Vagina (tissue), 2 donors: ENCODE measurements at regions not wholly inside any gene's neighbourhood (a gene's known extent, or its start where the extent isn't known, plus 50 kb on each side); places are given as distances from the start of the nearest gene placed in this dataset.

Experiments used
- DNase-seq, 2 donors: peaks; one replicate each; pipeline ENCODE4 v3.0.0-alpha.2; 2017; ENCODE audit errors: extremely low spot score in 2 of 2
- H3K27ac ChIP-seq: fragments of 200-600 bp; sonication (generic); one replicate; pipeline ENCODE4 v1.5.1; 2019
- H3K27me3 ChIP-seq: fragments of 200-600 bp; sonication (generic); one replicate; pipeline ENCODE4 v1.5.1; 2019
- H3K36me3 ChIP-seq, 2 donors: fragments of 200-600 bp; sonication (generic); one replicate each; pipeline ENCODE4 v1.5.1; 2017 to 2019
- H3K4me1 ChIP-seq: fragments of 200-600 bp; sonication (generic); one replicate; pipeline ENCODE4 v1.5.1; 2019
- H3K4me3 ChIP-seq, 2 donors: fragments of 200-600 bp; sonication (generic); 1 replicate in 1 of 2; 2 replicates in 1 of 2; pipeline ENCODE4 v1.5.1; 2016 to 2019
- H3K9me3 ChIP-seq: fragments of 200-600 bp; sonication (generic); one replicate; pipeline ENCODE4 v1.5.1; 2019
- POLR2A ChIP-seq, 2 donors: fragments of 450-650 bp; IDR thresholded peaks; one replicate each; pipeline ENCODE4 v1.6.1; 2017; ENCODE audit warnings: antibody characterized with exemption in 2 of 2, mild to moderate bottlenecking in 2 of 2, moderate library complexity in 2 of 2
- POLR2AphosphoS5 ChIP-seq, 2 donors: sonication (generic); formaldehyde crosslinking; IDR thresholded peaks; one replicate each; pipeline ENCODE4 v1.9.0; 2017; ENCODE audit warnings: antibody characterized with exemption in 2 of 2, mild to moderate bottlenecking in 2 of 2, low read depth in 1 of 2; ENCODE audit not compliant: insufficient read depth in 1 of 2
- intact Hi-C: fragments of 100-400 bp; cut with DNase I; formaldehyde crosslinking; loops from one replicate; pipeline ENCODE4 v1.15.1; 2023
- TF ChIP-seq, protein P1 (sequence below), 3 experiments: fragments of 450-650 bp in 2 of 3; fragments of 200-600 bp in 1 of 3; sonication (generic) in 1 of 3; IDR thresholded peaks; one replicate each; pipeline ENCODE4 v1.5.1; 2017 to 2019; ENCODE audit warnings: antibody characterized with exemption in 3 of 3, mild to moderate bottlenecking in 2 of 3, moderate library complexity in 2 of 3

DNA sequence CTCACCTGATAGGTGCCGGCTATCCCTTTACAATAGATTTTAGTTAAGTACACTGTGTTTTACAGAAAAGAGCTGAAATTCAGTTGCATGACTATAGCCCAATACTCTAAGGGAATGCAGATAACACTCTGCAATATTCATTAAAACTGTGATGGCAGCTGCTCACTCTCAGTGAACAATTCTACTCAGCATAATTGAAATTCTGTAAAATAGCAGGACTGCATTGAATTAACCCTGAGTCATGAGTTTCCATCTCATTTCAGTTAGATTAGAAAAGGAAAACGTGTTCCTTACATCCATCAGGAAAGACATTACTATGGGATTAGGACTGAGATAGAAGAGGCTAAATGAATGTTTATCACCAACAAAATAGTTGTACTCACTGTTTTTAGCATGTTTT lies 613.3 kb upstream of the JAG1 start:
- H3K27ac ChIP-seq = no peak overlapping the region
- H3K27me3 ChIP-seq = no peaks in the 10 kb centered on the region
- no peaks in the 10 kb centered on the region for H3K36me3 ChIP-seq
- intact Hi-C loops = no loop called here
- DNase-seq = no peak
- H3K9me3 ChIP-seq = no peaks in the 10 kb centered on the region
- TF ChIP-seq, protein P1, sequence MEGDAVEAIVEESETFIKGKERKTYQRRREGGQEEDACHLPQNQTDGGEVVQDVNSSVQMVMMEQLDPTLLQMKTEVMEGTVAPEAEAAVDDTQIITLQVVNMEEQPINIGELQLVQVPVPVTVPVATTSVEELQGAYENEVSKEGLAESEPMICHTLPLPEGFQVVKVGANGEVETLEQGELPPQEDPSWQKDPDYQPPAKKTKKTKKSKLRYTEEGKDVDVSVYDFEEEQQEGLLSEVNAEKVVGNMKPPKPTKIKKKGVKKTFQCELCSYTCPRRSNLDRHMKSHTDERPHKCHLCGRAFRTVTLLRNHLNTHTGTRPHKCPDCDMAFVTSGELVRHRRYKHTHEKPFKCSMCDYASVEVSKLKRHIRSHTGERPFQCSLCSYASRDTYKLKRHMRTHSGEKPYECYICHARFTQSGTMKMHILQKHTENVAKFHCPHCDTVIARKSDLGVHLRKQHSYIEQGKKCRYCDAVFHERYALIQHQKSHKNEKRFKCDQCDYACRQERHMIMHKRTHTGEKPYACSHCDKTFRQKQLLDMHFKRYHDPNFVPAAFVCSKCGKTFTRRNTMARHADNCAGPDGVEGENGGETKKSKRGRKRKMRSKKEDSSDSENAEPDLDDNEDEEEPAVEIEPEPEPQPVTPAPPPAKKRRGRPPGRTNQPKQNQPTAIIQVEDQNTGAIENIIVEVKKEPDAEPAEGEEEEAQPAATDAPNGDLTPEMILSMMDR (IDR thresholded peaks at IDR 0.05) = no peak
- no peak for TF ChIP-seq POLR2A (IDR thresholded peaks at IDR 0.05)
- no peak for TF ChIP-seq POLR2AphosphoS5 (IDR thresholded peaks at IDR 0.05; ENCODE audit: insufficient read depth in 1 of 2, low read depth in 1 of 2)
- H3K4me3 ChIP-seq = no peak overlapping the region
- no peaks in the 10 kb centered on the region for H3K4me1 ChIP-seq

DNA sequence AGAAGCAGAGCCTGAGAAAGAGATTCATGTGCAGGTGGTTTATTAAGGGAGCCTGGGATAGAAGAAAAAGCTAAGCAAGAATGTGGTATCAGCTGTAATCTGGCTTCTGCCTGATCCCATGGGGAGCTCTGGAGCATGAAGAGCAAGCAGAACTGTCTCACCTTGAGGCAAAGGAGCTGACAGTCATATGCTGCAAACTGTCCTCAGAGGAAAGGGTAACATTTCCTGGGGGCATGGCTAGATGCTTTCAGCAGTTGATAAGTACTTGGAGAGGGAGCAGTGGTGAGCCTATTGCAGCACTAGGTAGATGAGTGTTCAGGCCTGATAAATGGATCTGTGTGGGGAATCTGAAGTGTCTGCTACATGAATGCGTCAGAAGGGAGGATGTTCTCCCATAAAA lies 621.5 kb upstream of the BTBD3 start:
- H3K9me3 ChIP-seq = no peaks in the 10 kb centered on the region
- no peaks in the 10 kb centered on the region for H3K4me1 ChIP-seq
- no peak overlapping the region for H3K27ac ChIP-seq
- H3K36me3 ChIP-seq = no peaks in the 10 kb centered on the region
- no peak for TF ChIP-seq POLR2AphosphoS5 (IDR thresholded peaks at IDR 0.05; ENCODE audit: insufficient read depth in 1 of 2, low read depth in 1 of 2)
- no peak for DNase-seq
- intact Hi-C loops = no loop called here
- no peaks in the 10 kb centered on the region for H3K27me3 ChIP-seq
- no peak overlapping the region for H3K4me3 ChIP-seq

DNA sequence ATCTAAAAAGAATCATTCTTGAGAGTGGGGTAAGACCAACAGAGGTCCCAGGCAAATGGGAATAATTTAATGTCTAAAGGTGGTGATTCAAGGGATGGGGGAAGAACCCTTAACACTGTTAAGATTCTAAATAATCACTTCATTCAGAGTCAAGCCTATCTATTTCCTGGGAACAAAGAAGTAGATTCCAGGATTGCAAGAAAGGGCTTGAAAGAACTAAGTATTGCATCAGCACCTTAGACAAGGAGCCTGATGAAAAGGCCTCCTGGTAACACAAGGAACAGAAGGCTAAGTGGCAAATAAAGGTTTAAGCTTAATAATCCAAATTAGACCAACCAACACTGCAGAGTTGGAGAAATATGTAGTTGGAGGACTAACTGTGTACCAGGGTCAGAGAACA lies 620.7 kb upstream of the BTBD3 start:
- no peaks in the 10 kb centered on the region for H3K27me3 ChIP-seq
- H3K36me3 ChIP-seq = no peaks in the 10 kb centered on the region
- TF ChIP-seq POLR2AphosphoS5 (IDR thresholded peaks at IDR 0.05; ENCODE audit: insufficient read depth in 1 of 2, low read depth in 1 of 2) = no peak
- no peak for DNase-seq
- no peaks in the 10 kb centered on the region for H3K4me1 ChIP-seq
- H3K4me3 ChIP-seq = no peak overlapping the region
- H3K9me3 ChIP-seq = no peaks in the 10 kb centered on the region
- H3K27ac ChIP-seq = no peak overlapping the region
- intact Hi-C loops = no loop called here

DNA sequence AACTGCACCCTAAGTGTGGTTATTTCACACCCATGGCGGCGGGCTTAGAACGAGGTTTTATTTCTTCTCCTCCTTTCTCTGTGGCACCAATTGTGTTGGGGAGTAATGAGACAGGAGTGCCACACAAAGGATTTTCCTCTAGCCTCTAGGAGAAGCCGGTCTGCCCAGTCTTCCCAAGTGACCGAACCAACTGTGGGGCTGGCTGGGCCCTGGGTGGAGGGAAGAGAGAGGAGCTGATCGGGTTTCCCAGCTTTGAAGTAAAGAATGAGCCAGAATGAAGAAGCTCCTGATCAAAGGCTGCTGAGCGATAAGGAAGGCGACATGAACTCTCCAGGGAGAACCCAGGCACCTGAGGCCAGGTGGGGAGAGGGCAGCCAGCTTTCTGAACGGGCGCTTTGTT lies 616.0 kb upstream of the BTBD3 start:
- TF ChIP-seq POLR2AphosphoS5 (IDR thresholded peaks at IDR 0.05; ENCODE audit: insufficient read depth in 1 of 2, low read depth in 1 of 2) (no peak), POLR2A (IDR thresholded peaks at IDR 0.05) (no peak)
- TF ChIP-seq, protein P1 (IDR thresholded peaks at IDR 0.05) = no peak

DNA sequence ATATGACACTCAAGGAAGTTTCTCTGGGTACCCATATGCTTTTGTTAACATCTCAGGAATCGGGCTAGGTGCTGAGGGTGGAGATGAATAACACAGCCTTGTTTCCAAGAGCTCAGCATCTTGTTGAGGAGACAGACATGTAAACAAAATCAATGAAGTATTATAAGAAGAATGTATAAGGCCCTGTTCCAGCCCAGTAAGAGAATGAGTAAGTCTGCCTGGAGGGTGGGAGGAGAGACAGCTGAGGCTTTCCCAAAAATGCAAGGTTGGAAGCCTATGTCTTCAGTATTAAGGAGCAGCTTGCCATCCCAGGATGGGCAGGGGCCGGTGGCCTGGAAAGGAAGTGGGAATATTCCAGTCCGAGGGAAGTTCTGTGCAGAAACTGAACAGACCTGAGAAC lies 615.3 kb upstream of the BTBD3 start:
- H3K27ac ChIP-seq = no peak overlapping the region
- no peak overlapping the region for H3K4me3 ChIP-seq
- intact Hi-C loops = no loop called here
- H3K36me3 ChIP-seq = no peaks in the 10 kb centered on the region
- peaks cover 8% of the 10 kb centered on the region for H3K4me1 ChIP-seq
- TF ChIP-seq, protein P1 (IDR thresholded peaks at IDR 0.05) = no peak
- TF ChIP-seq POLR2AphosphoS5 (IDR thresholded peaks at IDR 0.05; ENCODE audit: insufficient read depth in 1 of 2, low read depth in 1 of 2) (no peak), POLR2A (IDR thresholded peaks at IDR 0.05) (no peak)
- no peaks in the 10 kb centered on the region for H3K27me3 ChIP-seq
- no peaks in the 10 kb centered on the region for H3K9me3 ChIP-seq
- DNase-seq = no peak

More for the DNA sequence above, 616.0 kb upstream of the BTBD3 start:
- H3K9me3 ChIP-seq = no peaks in the 10 kb centered on the region
- H3K4me3 ChIP-seq = no peak overlapping the region
- peaks cover 8% of the 10 kb centered on the region for H3K4me1 ChIP-seq
- no peak for DNase-seq
- no peaks in the 10 kb centered on the region for H3K27me3 ChIP-seq
- no peaks in the 10 kb centered on the region for H3K36me3 ChIP-seq
- no peak overlapping the region for H3K27ac ChIP-seq
- intact Hi-C loops = no loop called here

DNA sequence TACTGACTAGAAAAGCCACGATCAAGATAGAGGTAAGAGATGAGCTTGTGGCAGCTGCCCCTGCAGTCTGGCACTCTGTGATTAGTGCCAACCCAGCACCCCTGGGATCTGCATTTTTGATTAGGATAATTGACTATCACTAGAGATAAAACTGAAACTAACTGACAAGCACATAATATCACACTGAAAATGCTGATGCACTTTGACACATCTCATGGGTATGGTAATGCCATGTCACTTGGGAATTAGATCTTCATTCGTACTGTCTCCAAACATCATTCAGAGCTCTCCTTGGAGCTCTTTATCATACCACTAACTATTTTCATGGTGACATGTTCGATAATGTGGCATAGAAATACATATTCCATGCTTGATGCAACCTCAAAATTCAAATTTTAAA lies 612.9 kb upstream of the BTBD3 start:
- TF ChIP-seq, protein P1 (IDR thresholded peaks at IDR 0.05) = no peak
- TF ChIP-seq POLR2AphosphoS5 (IDR thresholded peaks at IDR 0.05; ENCODE audit: insufficient read depth in 1 of 2, low read depth in 1 of 2) = no peak
- Histone ChIP-seq H3K9me3 (no peaks in the 10 kb centered on the region), H3K4me1 (peaks cover 8% of the 10 kb centered on the region), H3K36me3 (no peaks in the 10 kb centered on the region), H3K4me3 (no peak overlapping the region), H3K27ac (no peak overlapping the region), H3K27me3 (no peaks in the 10 kb centered on the region)
- intact Hi-C loops = no loop called here
- no peak for DNase-seq
